ENCODE measurements at regions not wholly inside any gene's neighbourhood (a gene's known extent, or its start where the extent isn't known, plus 50 kb on each side); places are given as distances from the start of the nearest gene placed in this dataset.

DNA sequence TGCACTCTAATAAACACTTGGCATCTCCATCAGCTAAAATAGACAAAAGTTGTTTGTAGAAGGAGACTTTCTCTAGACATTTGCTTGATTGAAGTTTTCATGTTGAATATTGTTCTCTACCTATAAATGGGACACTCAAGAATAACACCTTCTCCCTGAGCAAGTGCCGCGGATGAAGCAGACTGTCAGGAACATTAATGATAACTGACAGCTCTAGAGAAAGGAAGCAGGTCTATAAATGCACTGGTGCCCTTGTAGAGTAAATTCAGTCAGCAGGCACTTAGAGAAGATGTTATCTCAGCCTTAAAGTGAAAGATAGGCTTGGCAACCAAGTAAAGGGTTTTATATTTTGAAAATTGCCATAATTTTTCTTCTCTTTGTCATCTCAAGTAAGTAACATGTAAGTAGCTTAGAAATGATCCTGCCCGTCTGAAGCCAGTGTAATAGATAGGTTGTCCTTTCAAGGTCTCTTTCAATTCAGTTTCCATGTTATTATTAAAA lies 224.6 kb downstream of the ARL6IP6 start:
- TF ChIP-seq, protein P1, sequence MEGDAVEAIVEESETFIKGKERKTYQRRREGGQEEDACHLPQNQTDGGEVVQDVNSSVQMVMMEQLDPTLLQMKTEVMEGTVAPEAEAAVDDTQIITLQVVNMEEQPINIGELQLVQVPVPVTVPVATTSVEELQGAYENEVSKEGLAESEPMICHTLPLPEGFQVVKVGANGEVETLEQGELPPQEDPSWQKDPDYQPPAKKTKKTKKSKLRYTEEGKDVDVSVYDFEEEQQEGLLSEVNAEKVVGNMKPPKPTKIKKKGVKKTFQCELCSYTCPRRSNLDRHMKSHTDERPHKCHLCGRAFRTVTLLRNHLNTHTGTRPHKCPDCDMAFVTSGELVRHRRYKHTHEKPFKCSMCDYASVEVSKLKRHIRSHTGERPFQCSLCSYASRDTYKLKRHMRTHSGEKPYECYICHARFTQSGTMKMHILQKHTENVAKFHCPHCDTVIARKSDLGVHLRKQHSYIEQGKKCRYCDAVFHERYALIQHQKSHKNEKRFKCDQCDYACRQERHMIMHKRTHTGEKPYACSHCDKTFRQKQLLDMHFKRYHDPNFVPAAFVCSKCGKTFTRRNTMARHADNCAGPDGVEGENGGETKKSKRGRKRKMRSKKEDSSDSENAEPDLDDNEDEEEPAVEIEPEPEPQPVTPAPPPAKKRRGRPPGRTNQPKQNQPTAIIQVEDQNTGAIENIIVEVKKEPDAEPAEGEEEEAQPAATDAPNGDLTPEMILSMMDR (IDR thresholded peaks at IDR 0.05; ENCODE audit: borderline replicate concordance, extremely low read depth, low read length, poor library complexity, severe bottlenecking), result no peak
- no peak for TF ChIP-seq EZH2 (IDR thresholded peaks at IDR 0.05; ENCODE audit: borderline replicate concordance, low read depth, low read length, severe bottlenecking)

All from DND-41 (cell line).